Gastroesophageal sphincter (tissue), 4 donors: ENCODE measurements at regions not wholly inside any gene's neighbourhood (a gene's known extent, or its start where the extent isn't known, plus 50 kb on each side); places are given as distances from the start of the nearest gene placed in this dataset.

Source experiments
- ATAC-seq: fragments of 150-250 bp; one replicate; pipeline ENCODE4 v1.9.1; 2016; ENCODE audit warnings: mild to moderate bottlenecking, moderate library complexity
- H3K27ac ChIP-seq, 4 donors: fragments of 200-600 bp; sonication (generic) in 3 of 4; 1 replicate in 3 of 4; 2 replicates in 1 of 4; pipeline ENCODE4 v1.5.1; 2016 to 2019
- H3K27me3 ChIP-seq: fragments of 200-600 bp; sonication (generic); one replicate; pipeline ENCODE4 v1.5.1; 2019
- H3K36me3 ChIP-seq, 2 donors: fragments of 200-600 bp; sonication (generic); one replicate each; pipeline ENCODE4 v1.5.1; 2019; ENCODE audit warnings: control low read depth in 1 of 2
- H3K4me1 ChIP-seq, 3 donors: fragments of 200-600 bp; sonication (generic); 1 replicate in 2 of 3; 2 replicates in 1 of 3; pipeline ENCODE4 v1.5.1; 2016 to 2019; ENCODE audit warnings: control low read depth in 2 of 3
- H3K4me3 ChIP-seq, 2 donors: fragments of 200-600 bp; sonication (generic); one replicate each; pipeline ENCODE4 v1.5.1; 2019; ENCODE audit warnings: mild to moderate bottlenecking in 1 of 2, moderate library complexity in 1 of 2
- H3K9me3 ChIP-seq, 3 donors: fragments of 200-600 bp; sonication (generic); one replicate each; pipeline ENCODE4 v1.5.1; 2017 to 2019; ENCODE audit warnings: control low read depth in 2 of 3
- CTCF ChIP-seq, 4 experiments: fragments of 200-600 bp in 2 of 4; fragments of 450-650 bp in 2 of 4; sonication (generic) in 1 of 4; IDR thresholded peaks; one replicate each; pipeline ENCODE4 v1.5.1; 2017 to 2019; ENCODE audit warnings: antibody characterized with exemption in 4 of 4, mild to moderate bottlenecking in 2 of 4, moderate library complexity in 2 of 4
- EP300 ChIP-seq: sonication (generic); formaldehyde crosslinking; IDR thresholded peaks from one replicate; pipeline ENCODE4 v1.6.1; 2017; ENCODE audit warnings: antibody characterized with exemption, mild to moderate bottlenecking
- POLR2A ChIP-seq, 2 donors: fragments of 450-650 bp; IDR thresholded peaks; one replicate each; pipeline ENCODE4 v1.6.1; 2017; ENCODE audit warnings: antibody characterized with exemption in 2 of 2, mild to moderate bottlenecking in 2 of 2, moderate library complexity in 1 of 2
- POLR2AphosphoS5 ChIP-seq: sonication (generic); formaldehyde crosslinking; IDR thresholded peaks from one replicate; pipeline ENCODE4 v1.6.1; 2017; ENCODE audit warnings: antibody characterized with exemption
- WGBS, 2 donors: methylation state at CpG; one replicate each; pipeline ENCODE4 v1.1.5; 2018; ENCODE audit warnings: low coverage in 1 of 2; 5-methylcytosine and 5-hydroxymethylcytosine counted together

- no peaks in the 10 kb centered on the region for H3K27me3 ChIP-seq
- no peak for ATAC-seq
- no peak overlapping the region for H3K27ac ChIP-seq
- TF ChIP-seq POLR2AphosphoS5 (no peak), POLR2A (IDR thresholded peaks at IDR 0.05) (no peak), CTCF (IDR thresholded peaks at IDR 0.05) (no peak), EP300 (no peak)
- no peaks in the 10 kb centered on the region for H3K4me1 ChIP-seq
- no peaks in the 10 kb centered on the region for H3K9me3 ChIP-seq
- WGBS, 2 donors = 83 to 97% methylated on average over 3 of the region's 3 CpGs
- H3K36me3 ChIP-seq = no peaks in the 10 kb centered on the region
- H3K4me3 ChIP-seq = no peak overlapping the region
These were observed 146.3 kb upstream of the RGMB start for GRCh38 chr5:98627121-98627520.

- no peak for ATAC-seq
- Histone ChIP-seq H3K4me3 (no peak overlapping the region), H3K9me3 (no peaks in the 10 kb centered on the region), H3K4me1 (peaks cover 0 to 8% (median 0%) of the 10 kb centered on the region in 3 donors), H3K27ac (no peak overlapping the region), H3K27me3 (no peaks in the 10 kb centered on the region), H3K36me3 (no peaks in the 10 kb centered on the region)
- TF ChIP-seq POLR2A (IDR thresholded peaks at IDR 0.05) = no peak
- TF ChIP-seq POLR2AphosphoS5 = no peak
- TF ChIP-seq EP300 = no peak
- no peak for TF ChIP-seq CTCF (IDR thresholded peaks at IDR 0.05)
- 93 to 100% methylated on average over 1 of the region's 1 CpG for WGBS, 2 donors
These were observed 142.8 kb upstream of the RGMB start for GRCh38 chr5:98630621-98631020.

GRCh38 chr5:98631311-98632054 is 142.0 kb upstream of the RGMB start:
- H3K36me3 ChIP-seq = no peaks in the 10 kb centered on the region
- H3K4me1 ChIP-seq = peaks cover 0 to 15% (median 0%) of the 10 kb centered on the region in 3 donors
- ATAC-seq = no peak
- WGBS, 2 donors = 80 to 91% methylated on average over 1 of the region's 1 CpG
- H3K4me3 ChIP-seq = no peak overlapping the region
- no peaks in the 10 kb centered on the region for H3K27me3 ChIP-seq
- H3K27ac ChIP-seq = no peak overlapping the region
- no peak for TF ChIP-seq EP300
- no peak for TF ChIP-seq POLR2A (IDR thresholded peaks at IDR 0.05)
- no peak for TF ChIP-seq POLR2AphosphoS5
- TF ChIP-seq CTCF (IDR thresholded peaks at IDR 0.05) = no peak
- H3K9me3 ChIP-seq = no peaks in the 10 kb centered on the region

GRCh38 chr5:98635656-98636055 is 137.8 kb upstream of the RGMB start:
- 39 to 46% methylated on average over 3 of the region's 3 CpGs for WGBS, 2 donors
- H3K27ac ChIP-seq = no peak overlapping the region
- H3K9me3 ChIP-seq = no peaks in the 10 kb centered on the region
- H3K36me3 ChIP-seq = no peaks in the 10 kb centered on the region
- no peak for TF ChIP-seq POLR2AphosphoS5
- TF ChIP-seq CTCF (IDR thresholded peaks at IDR 0.05) = no peak
- no peak for TF ChIP-seq POLR2A (IDR thresholded peaks at IDR 0.05)
- TF ChIP-seq EP300 = no peak
- H3K4me1 ChIP-seq = peaks cover 0 to 40% (median 4%) of the 10 kb centered on the region in 3 donors
- no peak for ATAC-seq
- no peaks in the 10 kb centered on the region for H3K27me3 ChIP-seq
- no peak overlapping the region for H3K4me3 ChIP-seq

GRCh38 chr5:98637116-98637515 is 136.3 kb upstream of the RGMB start:
- no peak overlapping the region for H3K4me3 ChIP-seq
- H3K36me3 ChIP-seq = no peaks in the 10 kb centered on the region
- peaks cover 0 to 40% (median 4%) of the 10 kb centered on the region in 3 donors for H3K4me1 ChIP-seq
- no peak overlapping the region for H3K27ac ChIP-seq
- ATAC-seq = no peak
- H3K27me3 ChIP-seq = no peaks in the 10 kb centered on the region
- H3K9me3 ChIP-seq = no peaks in the 10 kb centered on the region
- TF ChIP-seq POLR2AphosphoS5 (no peak), CTCF (IDR thresholded peaks at IDR 0.05) (no peak), POLR2A (IDR thresholded peaks at IDR 0.05) (no peak), EP300 (no peak)
- WGBS, 2 donors = 75 to 84% methylated on average over 1 of the region's 1 CpG
